ENCODE measurements at regions not wholly inside any gene's neighbourhood (a gene's known extent, or its start where the extent isn't known, plus 50 kb on each side); places are given as distances from the start of the nearest gene placed in this dataset.

DNA sequence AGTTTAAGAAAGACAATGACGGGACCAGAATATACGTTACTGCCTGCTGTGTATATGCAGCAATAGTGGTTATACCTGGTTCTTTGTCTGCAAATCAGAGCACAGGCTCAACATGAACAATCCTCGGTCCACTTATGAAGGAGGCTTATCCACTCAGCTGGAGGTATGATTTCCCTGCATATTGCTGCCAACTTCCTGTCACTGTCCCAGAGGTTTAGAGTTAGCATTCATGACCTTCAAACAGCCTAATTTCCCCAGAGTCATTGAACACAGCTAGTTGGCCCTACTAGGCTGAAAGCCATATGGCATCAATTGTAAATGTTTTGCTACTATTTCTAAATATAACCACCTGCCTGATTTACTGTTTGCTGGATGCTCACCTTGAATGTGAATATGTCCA lies 224.9 kb upstream of the ZNF717 start:
- FAIRE-seq: no peak
- DNase-seq (ENCODE audit: insufficient read length, low spot score): no peak
- no peak for TF ChIP-seq POLR2AphosphoS5 (IDR thresholded peaks at IDR 0.05; ENCODE audit: low read depth, low read length)
- TF ChIP-seq POLR2A (IDR thresholded peaks at IDR 0.05; ENCODE audit: low read depth, low read length): no peak
- TF ChIP-seq PAX5 (IDR thresholded peaks at IDR 0.05; ENCODE audit: insufficient read depth, low read length, severe bottlenecking): no peak
- no peak for TF ChIP-seq SPI1 (IDR thresholded peaks at IDR 0.05; ENCODE audit: low read depth, low read length)
- TF ChIP-seq TAF1 (IDR thresholded peaks at IDR 0.05; ENCODE audit: low read depth, low read length): no peak
- no peak for TF ChIP-seq POU2F2 (IDR thresholded peaks at IDR 0.05; ENCODE audit: low read depth, low read length)

DNA sequence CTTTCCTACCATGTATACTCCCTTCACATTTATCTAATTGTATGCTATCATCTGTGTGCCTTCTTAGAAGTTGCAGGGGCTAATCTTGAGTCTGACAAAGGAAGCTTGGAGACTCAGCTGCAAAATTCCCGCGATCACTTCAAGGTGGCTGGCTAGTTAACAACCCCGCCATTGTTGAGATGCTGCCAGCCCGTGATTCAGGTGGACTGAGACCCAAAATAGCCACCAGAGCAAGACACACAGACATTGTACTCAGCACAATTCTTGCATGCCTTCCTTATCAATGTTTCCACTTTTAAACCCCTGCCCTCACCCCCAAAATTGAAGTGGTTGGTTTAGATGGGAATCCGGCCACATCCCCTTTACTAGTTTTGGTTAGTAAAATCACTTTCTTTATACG lies 225.8 kb upstream of the ZNF717 start:
- FAIRE-seq (no peak), DNase-seq (ENCODE audit: insufficient read length, low spot score) (no peak)
- TF ChIP-seq POLR2A (IDR thresholded peaks at IDR 0.05; ENCODE audit: low read depth, low read length) (no peak), PAX5 (IDR thresholded peaks at IDR 0.05; ENCODE audit: insufficient read depth, low read length, severe bottlenecking) (no peak), POU2F2 (IDR thresholded peaks at IDR 0.05; ENCODE audit: low read depth, low read length) (no peak), POLR2AphosphoS5 (IDR thresholded peaks at IDR 0.05; ENCODE audit: low read depth, low read length) (no peak), SPI1 (IDR thresholded peaks at IDR 0.05; ENCODE audit: low read depth, low read length) (no peak), TAF1 (IDR thresholded peaks at IDR 0.05; ENCODE audit: low read depth, low read length) (no peak)

DNA sequence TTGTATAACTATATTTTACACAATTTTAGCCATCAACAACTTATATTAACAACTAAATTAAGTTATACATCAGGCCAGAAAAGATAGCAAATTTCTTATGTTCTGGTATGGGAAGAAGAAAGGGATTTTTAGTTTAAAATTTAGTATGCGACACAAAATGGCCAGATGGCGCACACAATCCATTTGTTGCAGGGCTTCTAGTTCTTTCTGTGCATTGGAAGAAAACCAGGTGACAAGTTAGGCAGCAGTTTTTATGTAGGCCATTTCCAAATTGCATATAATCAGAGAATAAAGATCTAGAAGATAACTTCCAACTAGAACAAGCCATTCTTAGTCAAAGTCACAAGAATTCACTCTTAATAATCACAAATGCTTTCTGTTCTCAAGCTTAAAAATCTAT lies 230.1 kb upstream of the ZNF717 start:
- no peak for TF ChIP-seq SPI1 (IDR thresholded peaks at IDR 0.05; ENCODE audit: low read depth, low read length)
- TF ChIP-seq PAX5 (IDR thresholded peaks at IDR 0.05; ENCODE audit: insufficient read depth, low read length, severe bottlenecking): no peak
- no peak for TF ChIP-seq POLR2AphosphoS5 (IDR thresholded peaks at IDR 0.05; ENCODE audit: low read depth, low read length)
- TF ChIP-seq POU2F2 (IDR thresholded peaks at IDR 0.05; ENCODE audit: low read depth, low read length): no peak
- TF ChIP-seq POLR2A (IDR thresholded peaks at IDR 0.05; ENCODE audit: low read depth, low read length): no peak
- no peak for TF ChIP-seq TAF1 (IDR thresholded peaks at IDR 0.05; ENCODE audit: low read depth, low read length)
- DNase-seq (ENCODE audit: insufficient read length, low spot score) (no peak), FAIRE-seq (no peak)

DNA sequence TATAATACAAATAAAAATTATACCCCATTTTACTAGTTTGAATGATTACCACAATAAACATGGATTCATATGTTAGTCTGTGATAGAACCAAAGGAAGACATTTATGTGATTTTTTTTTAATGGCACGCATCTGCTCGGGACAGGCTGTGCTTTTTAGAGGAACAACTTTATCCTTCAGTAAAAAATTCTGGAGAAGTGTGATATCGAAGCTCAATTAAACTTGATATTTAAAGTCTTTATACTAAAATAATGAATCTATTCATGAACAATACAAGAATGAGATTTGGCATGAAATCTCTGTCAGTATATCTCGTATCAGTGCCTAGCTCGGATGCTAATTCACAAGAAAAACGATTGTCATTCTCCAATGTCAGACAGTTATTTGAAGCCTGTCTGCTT lies 230.8 kb upstream of the ZNF717 start:
- no peak for FAIRE-seq
- TF ChIP-seq POU2F2 (IDR thresholded peaks at IDR 0.05; ENCODE audit: low read depth, low read length) (no peak), POLR2A (IDR thresholded peaks at IDR 0.05; ENCODE audit: low read depth, low read length) (no peak), SPI1 (IDR thresholded peaks at IDR 0.05; ENCODE audit: low read depth, low read length) (no peak)
- no peak for DNase-seq (ENCODE audit: insufficient read length, low spot score)

DNA sequence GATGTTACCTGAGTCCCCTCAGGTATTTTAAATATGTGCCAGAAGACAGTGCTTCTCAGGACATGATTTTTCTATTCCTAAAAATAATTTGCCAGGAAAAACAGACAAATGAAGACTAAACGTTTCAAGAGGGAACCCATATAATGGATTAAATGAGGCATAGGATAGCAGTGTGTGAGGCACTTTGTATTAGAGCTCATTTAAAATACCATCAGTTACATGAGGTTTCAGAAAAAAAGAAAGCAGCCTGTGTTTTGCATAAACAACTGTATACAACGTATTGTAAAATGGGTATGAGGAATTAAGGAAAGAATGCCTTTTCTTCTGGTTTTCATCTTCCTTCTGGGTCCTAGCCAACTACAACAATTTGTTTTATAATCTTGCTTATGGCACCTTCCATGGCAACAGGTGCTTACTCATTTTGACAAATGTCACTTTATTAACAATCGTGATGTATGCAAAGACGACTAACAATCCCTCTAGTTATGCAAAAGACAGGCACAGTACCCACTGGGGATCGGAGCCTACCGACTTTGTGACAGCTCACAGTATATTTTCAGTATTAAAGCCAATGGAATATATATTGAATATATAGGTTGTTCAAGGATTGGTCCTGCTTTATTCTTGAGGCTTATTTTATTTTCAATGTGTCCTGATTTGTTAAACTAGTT lies 231.6 kb upstream of the ZNF717 start:
- DNase-seq (ENCODE audit: insufficient read length, low spot score) (no peak), FAIRE-seq (no peak)
- TF ChIP-seq POLR2A (IDR thresholded peaks at IDR 0.05; ENCODE audit: low read depth, low read length) (no peak), TAF1 (IDR thresholded peaks at IDR 0.05; ENCODE audit: low read depth, low read length) (no peak), POU2F2 (IDR thresholded peaks at IDR 0.05; ENCODE audit: low read depth, low read length) (no peak), SPI1 (IDR thresholded peaks at IDR 0.05; ENCODE audit: low read depth, low read length) (no peak), PAX5 (IDR thresholded peaks at IDR 0.05; ENCODE audit: insufficient read depth, low read length, severe bottlenecking) (no peak), POLR2AphosphoS5 (IDR thresholded peaks at IDR 0.05; ENCODE audit: low read depth, low read length) (no peak)

DNA sequence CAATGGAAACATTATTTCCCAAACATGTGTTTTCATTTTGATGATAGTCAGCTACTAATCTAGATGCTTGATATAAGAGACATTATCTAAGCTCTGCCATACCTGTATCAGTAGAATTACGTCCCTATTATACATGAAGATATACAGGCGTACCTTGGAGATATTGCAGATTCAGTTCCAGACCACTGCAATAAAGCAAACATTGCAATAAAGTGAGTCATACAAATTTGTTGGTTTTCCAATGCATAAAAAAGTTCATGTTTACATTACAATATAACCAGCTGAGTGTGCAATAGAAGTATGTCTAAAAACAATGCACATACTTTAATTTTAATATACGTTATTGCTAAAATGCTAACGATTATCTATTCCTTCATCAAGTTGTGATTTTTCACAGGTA lies 236.0 kb upstream of the ZNF717 start:
- DNase-seq (ENCODE audit: insufficient read length, low spot score) (no peak), FAIRE-seq (no peak)
- TF ChIP-seq POU2F2 (IDR thresholded peaks at IDR 0.05; ENCODE audit: low read depth, low read length): no peak
- no peak for TF ChIP-seq PAX5 (IDR thresholded peaks at IDR 0.05; ENCODE audit: insufficient read depth, low read length, severe bottlenecking)
- no peak for TF ChIP-seq POLR2AphosphoS5 (IDR thresholded peaks at IDR 0.05; ENCODE audit: low read depth, low read length)
- TF ChIP-seq TAF1 (IDR thresholded peaks at IDR 0.05; ENCODE audit: low read depth, low read length): no peak
- TF ChIP-seq POLR2A (IDR thresholded peaks at IDR 0.05; ENCODE audit: low read depth, low read length): no peak
- no peak for TF ChIP-seq SPI1 (IDR thresholded peaks at IDR 0.05; ENCODE audit: low read depth, low read length)

DNA sequence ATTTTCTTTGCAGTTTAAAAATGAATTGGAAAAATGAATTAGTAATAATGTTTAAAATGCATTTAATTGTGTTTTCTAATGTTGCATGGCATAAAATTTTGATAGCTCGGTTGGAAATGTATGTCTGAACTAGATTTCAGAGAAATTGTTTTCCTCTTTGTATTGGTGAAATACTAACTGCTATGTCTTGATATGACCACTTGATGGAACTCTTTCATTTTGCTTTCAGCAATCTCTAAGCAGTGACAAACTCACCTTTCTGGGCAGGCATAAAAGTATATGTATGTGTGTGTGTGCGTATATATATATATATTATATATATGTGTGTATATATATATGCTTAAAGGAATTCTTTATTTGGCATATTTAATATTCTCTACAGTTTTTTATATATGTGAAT lies 239.3 kb upstream of the ZNF717 start:
- FAIRE-seq: no peak
- DNase-seq (ENCODE audit: insufficient read length, low spot score): no peak
- TF ChIP-seq POLR2AphosphoS5 (IDR thresholded peaks at IDR 0.05; ENCODE audit: low read depth, low read length) (no peak), PAX5 (IDR thresholded peaks at IDR 0.05; ENCODE audit: insufficient read depth, low read length, severe bottlenecking) (no peak), TAF1 (IDR thresholded peaks at IDR 0.05; ENCODE audit: low read depth, low read length) (no peak), POU2F2 (IDR thresholded peaks at IDR 0.05; ENCODE audit: low read depth, low read length) (no peak), SPI1 (IDR thresholded peaks at IDR 0.05; ENCODE audit: low read depth, low read length) (no peak)

DNA sequence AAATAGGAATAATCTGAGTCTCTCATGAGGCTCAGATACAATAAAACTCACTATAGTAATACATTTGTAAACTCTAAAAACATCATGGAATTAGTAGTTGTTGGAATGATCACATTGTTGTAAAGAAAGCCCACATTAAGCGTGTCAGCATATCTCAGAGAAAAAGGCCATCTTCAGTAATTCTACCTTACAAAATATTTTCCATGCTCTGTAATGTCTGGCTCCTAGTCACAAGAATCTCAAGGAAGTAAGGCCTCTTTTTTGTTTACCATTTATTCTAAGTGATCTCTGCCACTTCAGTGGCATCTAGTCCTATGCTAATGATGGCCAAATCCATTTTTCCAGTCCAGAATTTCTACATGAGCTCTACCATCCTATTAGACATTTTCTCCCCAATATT lies 240.2 kb upstream of the ZNF717 start:
- FAIRE-seq: no peak
- no peak for DNase-seq (ENCODE audit: insufficient read length, low spot score)
- TF ChIP-seq POU2F2 (IDR thresholded peaks at IDR 0.05; ENCODE audit: low read depth, low read length): no peak
- TF ChIP-seq PAX5 (IDR thresholded peaks at IDR 0.05; ENCODE audit: insufficient read depth, low read length, severe bottlenecking): no peak
- no peak for TF ChIP-seq TAF1 (IDR thresholded peaks at IDR 0.05; ENCODE audit: low read depth, low read length)
- no peak for TF ChIP-seq POLR2AphosphoS5 (IDR thresholded peaks at IDR 0.05; ENCODE audit: low read depth, low read length)
- no peak for TF ChIP-seq POLR2A (IDR thresholded peaks at IDR 0.05; ENCODE audit: low read depth, low read length)
- no peak for TF ChIP-seq SPI1 (IDR thresholded peaks at IDR 0.05; ENCODE audit: low read depth, low read length)

DNA sequence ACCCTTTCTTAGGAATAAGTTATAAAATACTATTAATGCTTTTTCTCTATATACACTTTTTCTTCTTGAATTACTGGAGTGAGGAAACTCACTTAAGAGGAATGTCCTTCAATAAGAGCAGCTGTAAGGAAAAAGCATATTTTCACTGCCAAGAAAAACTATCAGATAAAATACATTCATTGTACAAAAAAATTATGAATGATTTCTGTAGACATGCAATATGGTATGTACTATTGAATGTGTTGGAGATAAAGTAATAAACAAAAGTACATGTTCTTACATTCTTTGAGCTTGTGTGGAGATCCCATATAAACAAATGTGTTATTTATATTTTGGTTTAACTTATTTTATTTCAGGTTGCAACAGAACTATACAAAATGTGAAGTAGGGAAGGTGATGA lies 241.0 kb upstream of the ZNF717 start:
- no peak for TF ChIP-seq POU2F2 (IDR thresholded peaks at IDR 0.05; ENCODE audit: low read depth, low read length)
- TF ChIP-seq SPI1 (IDR thresholded peaks at IDR 0.05; ENCODE audit: low read depth, low read length): no peak
- TF ChIP-seq POLR2AphosphoS5 (IDR thresholded peaks at IDR 0.05; ENCODE audit: low read depth, low read length): no peak
- TF ChIP-seq TAF1 (IDR thresholded peaks at IDR 0.05; ENCODE audit: low read depth, low read length): no peak
- no peak for TF ChIP-seq PAX5 (IDR thresholded peaks at IDR 0.05; ENCODE audit: insufficient read depth, low read length, severe bottlenecking)
- TF ChIP-seq POLR2A (IDR thresholded peaks at IDR 0.05; ENCODE audit: low read depth, low read length): no peak
- FAIRE-seq (no peak), DNase-seq (ENCODE audit: insufficient read length, low spot score) (no peak)

DNA sequence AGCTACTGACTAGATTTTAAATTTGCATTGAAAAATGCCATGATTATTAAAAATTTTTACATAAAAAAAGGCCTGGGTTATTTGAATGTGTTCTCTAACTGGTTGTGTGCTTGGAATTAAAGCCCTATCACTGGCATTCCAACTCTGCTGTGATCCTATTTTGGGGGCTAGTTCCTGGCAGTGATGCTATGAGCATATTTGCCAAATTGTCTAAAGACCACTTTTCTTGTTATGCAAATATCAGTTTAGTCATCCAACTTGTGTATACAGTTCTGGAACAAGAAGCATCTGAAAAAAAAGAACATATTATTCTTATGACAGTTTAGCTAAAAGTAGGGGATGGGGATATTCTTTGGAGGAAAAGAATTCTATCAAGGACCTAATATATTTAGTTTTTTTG lies 243.4 kb upstream of the ZNF717 start:
- no peak for TF ChIP-seq POU2F2 (IDR thresholded peaks at IDR 0.05; ENCODE audit: low read depth, low read length)
- no peak for TF ChIP-seq POLR2AphosphoS5 (IDR thresholded peaks at IDR 0.05; ENCODE audit: low read depth, low read length)
- TF ChIP-seq TAF1 (IDR thresholded peaks at IDR 0.05; ENCODE audit: low read depth, low read length): no peak
- TF ChIP-seq POLR2A (IDR thresholded peaks at IDR 0.05; ENCODE audit: low read depth, low read length): no peak
- TF ChIP-seq SPI1 (IDR thresholded peaks at IDR 0.05; ENCODE audit: low read depth, low read length): no peak
- FAIRE-seq: no peak

More for the DNA sequence above, 243.4 kb upstream of the ZNF717 start:
- DNase-seq (ENCODE audit: insufficient read length, low spot score): no peak
